ENCODE measurements at regions not wholly inside any gene's neighbourhood (a gene's known extent, or its start where the extent isn't known, plus 50 kb on each side); places are given as distances from the start of the nearest gene placed in this dataset.

- ChIA-PET POLR2A (no interaction called here), CTCF (interaction anchor here (1.1 to 6.0 kb wide), 9 partner anchors 10 to 246 kb away, joined by 5 to 301 read pairs (median 11); partner anchors contain the start of genes BCL6B and RNASEK)
- no peak for DNase-seq (ENCODE audit: low read depth, low spot score)
- TF ChIP-seq CTCF (IDR thresholded peaks at IDR 0.05; ENCODE audit: insufficient read depth, low read length, missing control alignments), result no peak
- H3K4me3 ChIP-seq (ENCODE audit: low read depth, low read length), result no peak overlapping the region
These were observed 80.9 kb upstream of the TEKT1 start for GRCh38 chr17:6912110-6913051.

GRCh38 chr17:6913608-6914443, 82.0 kb upstream of the ALOX12 start:
- H3K4me3 ChIP-seq (ENCODE audit: low read depth, low read length), result no peak overlapping the region
- no peak for DNase-seq (ENCODE audit: low read depth, low spot score)
- peak; percentile 82 for TF ChIP-seq CTCF (IDR thresholded peaks at IDR 0.05; ENCODE audit: insufficient read depth, low read length, missing control alignments)
- ChIA-PET CTCF (interaction anchor here (0.6 to 6.0 kb wide), 29 partner anchors 10 to 382 kb away, joined by 3 to 301 read pairs (median 5); partner anchors contain the start of genes ALOX12, BCL6B, RNASEK and SLC16A13), POLR2A (no interaction called here)

- no peak overlapping the region for H3K4me3 ChIP-seq (ENCODE audit: low read depth, low read length)
- CTCF ChIA-PET, result interaction anchor here (0.7 to 6.0 kb wide), 29 partner anchors 9 to 381 kb away, joined by 3 to 301 read pairs (median 5); partner anchors contain the start of genes ALOX12, BCL6B, RNASEK and SLC16A13
- DNase-seq (ENCODE audit: low read depth, low spot score), result no peak
- POLR2A ChIA-PET, result no interaction called here
- TF ChIP-seq CTCF (IDR thresholded peaks at IDR 0.05; ENCODE audit: insufficient read depth, low read length, missing control alignments), result no peak
These were observed 81.1 kb upstream of the ALOX12 start for GRCh38 chr17:6914711-6915110.

- CTCF ChIA-PET, result interaction anchor here (0.7 to 6.0 kb wide), 12 partner anchors 8 to 246 kb away, joined by 3 to 301 read pairs (median 10); partner anchors contain the start of genes BCL6B and RNASEK
- no peak for DNase-seq (ENCODE audit: low read depth, low spot score)
These were observed 80.2 kb upstream of the ALOX12 start for GRCh38 chr17:6915620-6916019.

GRCh38 chr17:6919158-6919557, 76.7 kb upstream of the ALOX12 start:
- no peak for DNase-seq (ENCODE audit: low read depth, low spot score)
- ChIA-PET CTCF (interaction anchor here (1.4 to 6.8 kb wide), 3 partner anchors 8 to 102 kb away, joined by 4 to 54 read pairs (median 24); no protein-coding TSS in a partner anchor), POLR2A (no interaction called here)
- no peak overlapping the region for H3K4me3 ChIP-seq (ENCODE audit: low read depth, low read length)
- no peak for TF ChIP-seq CTCF (IDR thresholded peaks at IDR 0.05; ENCODE audit: insufficient read depth, low read length, missing control alignments)

More at GRCh38 chr17:6915620-6916019, 80.2 kb upstream of the ALOX12 start:
- TF ChIP-seq CTCF (IDR thresholded peaks at IDR 0.05; ENCODE audit: insufficient read depth, low read length, missing control alignments), result no peak
- POLR2A ChIA-PET, result interaction anchor here (0.7 kb wide), 1 partner anchor 89 kb away, joined by 3 read pairs; no protein-coding TSS in a partner anchor
- H3K4me3 ChIP-seq (ENCODE audit: low read depth, low read length), result no peak overlapping the region

Data from AG04449 (cell line).